Adrenal gland (tissue), 5 donors: ENCODE measurements at regions not wholly inside any gene's neighbourhood (a gene's known extent, or its start where the extent isn't known, plus 50 kb on each side); places are given as distances from the start of the nearest gene placed in this dataset.
"Not testable (repeated sequence)": the region's sequence is repeated elsewhere in the genome, so short reads cannot be mapped to it uniquely, and the experiment has no call there.

Experiments used
- CTCF ChIP-seq, 6 experiments: fragments of 450-650 bp in 4 of 6; fragments of 200-600 bp in 2 of 6; sonication (generic) in 1 of 6; IDR thresholded peaks; 1 replicate in 5 of 6; 2 replicates in 1 of 6; pipeline versions ENCODE4 v1.5.1 to v1.8.0; 2016 to 2021; ENCODE audit warnings: antibody characterized with exemption in 6 of 6, mild to moderate bottlenecking in 2 of 6, moderate library complexity in 1 of 6
- POLR2A ChIP-seq, 2 donors: fragments of 450-650 bp; IDR thresholded peaks; one replicate each; pipeline ENCODE4 v1.6.1; 2017; ENCODE audit warnings: antibody characterized with exemption in 2 of 2, mild to moderate bottlenecking in 2 of 2, moderate library complexity in 1 of 2
- donor health status: DM: no; HTN: no; CAD: no.

- not testable (repeated sequence) for TF ChIP-seq CTCF, POLR2A (IDR thresholded peaks at IDR 0.05)
Measured at GRCh38 chr12:67791362-67791761, 142.8 kb downstream of the DYRK2 start.
